GM21381 (cell line): ENCODE measurements at regions not wholly inside any gene's neighbourhood (a gene's known extent, or its start where the extent isn't known, plus 50 kb on each side); places are given as distances from the start of the nearest gene placed in this dataset.
"Not testable (repeated sequence)": the region's sequence is repeated elsewhere in the genome, so short reads cannot be mapped to it uniquely, and the experiment has no call there.

Experiments used
- ATAC-seq: cut with Tn5 transposase; IDR thresholded peaks from one replicate; pipeline ENCODE4 v1.9.1; 2021; ENCODE audit warnings: mild to moderate bottlenecking, moderate library complexity; ENCODE audit not compliant: unreplicated experiment

DNA sequence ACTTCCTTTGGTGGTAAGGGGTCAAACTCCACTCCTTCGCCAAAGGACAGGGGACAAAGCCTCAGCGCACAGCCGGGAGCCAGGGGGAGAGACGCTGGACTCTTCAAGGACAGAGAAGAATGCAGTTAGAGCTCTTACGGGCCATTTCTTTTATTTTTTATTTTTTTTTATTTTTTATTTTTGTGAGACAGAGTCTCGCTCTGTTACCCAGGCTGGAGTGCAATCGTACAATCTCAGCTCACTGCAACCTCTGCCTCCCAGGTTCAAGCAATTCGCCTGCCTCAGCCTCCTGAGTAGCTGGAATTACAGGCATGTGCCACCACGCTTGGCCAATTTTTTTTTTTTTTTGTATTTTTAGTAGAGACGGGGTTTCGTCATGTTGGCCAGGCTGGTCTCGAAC lies 93.2 kb upstream of the RPH3AL start, which contains the start of gene RFLNB:
TSS of gene RFLNB (minus strand) at position 101 of the 400 bp plus-strand sequence.
- ATAC-seq, result not testable (repeated sequence)

DNA sequence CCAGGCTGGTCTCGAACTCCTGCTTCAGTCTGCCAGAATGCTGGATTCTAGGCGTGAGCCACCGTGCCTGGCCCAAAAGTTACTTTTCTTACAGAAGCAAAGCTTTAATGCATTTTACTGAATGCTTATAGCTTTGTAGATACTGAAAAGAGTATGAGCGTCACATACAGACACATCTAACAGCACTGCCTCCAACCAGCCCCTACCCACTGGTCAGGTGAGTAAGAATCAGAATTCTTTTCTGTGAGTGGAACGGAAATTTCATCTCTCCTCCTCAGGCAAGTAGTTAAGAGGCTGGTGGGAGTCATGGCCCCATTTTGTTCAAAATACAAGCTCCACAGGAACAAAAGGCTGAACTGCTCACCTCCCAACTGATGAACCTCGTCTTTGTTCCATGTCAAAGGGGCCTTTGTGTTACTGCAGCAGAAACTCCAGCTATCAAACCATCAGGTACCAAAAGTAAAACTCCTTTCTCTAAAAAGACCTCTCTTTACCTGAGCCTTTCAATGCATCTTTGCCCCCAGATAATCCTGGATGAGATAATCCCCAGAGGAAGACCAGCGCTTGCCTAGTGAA lies 92.4 kb upstream of the RPH3AL start:
- ATAC-seq, result no peak

DNA sequence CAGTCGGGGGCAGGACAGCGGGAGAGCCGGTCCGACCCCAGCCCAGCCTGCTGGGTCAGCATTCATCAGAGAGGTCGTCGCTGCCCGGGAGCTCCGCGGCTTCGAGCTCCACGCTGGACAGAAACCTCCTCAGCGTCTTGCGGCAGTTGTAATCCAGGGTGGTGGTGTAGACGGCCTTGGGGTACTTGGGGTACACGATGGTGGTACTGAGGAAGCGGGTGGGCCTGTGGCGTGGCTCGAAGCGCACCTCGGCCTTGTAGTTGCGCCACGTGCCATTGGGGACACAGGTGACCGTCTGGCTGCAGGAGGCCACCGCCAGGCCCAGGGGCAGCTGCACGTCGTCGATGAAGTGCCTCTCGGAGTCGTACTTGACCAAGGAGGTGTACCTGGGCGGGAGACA lies 90.5 kb upstream of the RPH3AL start:
- ATAC-seq, result no peak

DNA sequence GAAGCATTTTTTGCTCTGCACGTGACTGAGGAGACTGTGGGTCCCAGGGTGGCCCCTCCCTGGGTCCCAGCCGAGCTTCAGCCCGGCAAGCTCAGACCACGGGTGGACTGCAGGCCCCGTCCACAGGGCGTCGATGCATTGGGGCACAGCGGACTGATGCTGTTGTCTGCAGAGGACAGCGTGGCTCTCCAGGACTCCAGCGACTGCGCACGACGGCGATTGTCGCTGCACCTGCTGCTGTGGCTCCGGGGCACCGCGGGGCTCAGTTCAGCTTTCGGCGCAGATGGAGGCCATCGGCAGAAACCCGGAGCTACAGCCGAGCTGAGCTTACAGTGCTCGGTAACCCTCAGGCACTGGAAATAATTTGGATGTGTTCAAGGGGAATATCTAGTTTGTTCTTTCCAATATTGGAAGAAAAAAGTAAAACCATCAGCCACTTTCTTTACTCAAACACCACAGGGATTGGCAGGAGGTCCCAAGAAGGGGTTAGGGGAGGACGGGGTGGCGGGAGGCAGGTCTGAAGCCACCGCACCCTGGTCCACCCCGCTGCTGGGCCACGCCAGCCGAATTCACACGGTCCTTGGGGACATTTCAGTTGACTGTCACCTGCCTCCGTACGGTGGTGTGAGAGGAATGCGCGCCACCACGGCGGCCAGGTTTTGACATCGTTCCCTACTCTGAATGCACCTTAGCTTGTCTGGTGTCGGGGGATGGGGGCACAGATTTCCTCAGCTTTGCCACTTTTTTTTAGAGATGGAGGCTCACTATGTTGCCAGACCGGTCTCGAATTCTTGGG lies 88.7 kb upstream of the RPH3AL start:
- no peak for ATAC-seq

DNA sequence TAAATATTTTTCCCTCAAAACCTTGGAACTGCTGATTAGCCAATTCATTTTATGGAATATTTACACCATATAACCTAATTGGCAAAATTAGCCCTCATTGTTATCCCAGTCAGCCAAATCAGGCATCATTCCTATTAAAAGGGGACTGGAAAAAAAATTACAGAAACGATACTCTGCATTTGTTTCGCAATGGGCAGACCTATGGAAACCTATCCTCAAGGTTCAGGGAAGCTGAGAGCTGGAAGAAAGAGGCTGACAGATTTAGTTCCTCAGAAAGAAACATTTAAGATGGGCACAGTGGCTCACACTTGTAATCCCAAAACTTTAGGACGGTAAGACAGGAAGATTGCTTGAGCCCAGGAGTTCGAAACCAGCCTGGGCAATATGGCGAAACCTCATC lies 85.6 kb upstream of the RPH3AL start:
- ATAC-seq, result no peak

DNA sequence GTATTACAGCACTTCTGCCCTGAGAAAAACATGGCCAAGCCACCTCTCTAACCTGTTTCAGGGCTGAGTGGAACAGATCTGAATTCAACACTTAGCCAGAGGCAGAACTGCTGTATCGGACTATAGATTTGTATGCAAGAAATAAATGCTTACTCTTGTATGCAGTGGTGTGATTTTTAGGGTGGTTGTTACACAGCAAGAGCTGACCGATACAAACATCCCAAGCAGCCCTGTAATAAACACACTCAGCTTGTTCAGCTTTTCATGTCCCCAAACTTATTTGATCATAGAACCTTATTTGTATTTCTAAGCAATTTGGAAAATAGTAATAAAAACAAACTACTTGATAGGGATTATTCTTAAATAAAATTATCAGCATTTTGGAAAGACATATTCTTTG lies 84.9 kb upstream of the RPH3AL start:
- ATAC-seq, result no peak

DNA sequence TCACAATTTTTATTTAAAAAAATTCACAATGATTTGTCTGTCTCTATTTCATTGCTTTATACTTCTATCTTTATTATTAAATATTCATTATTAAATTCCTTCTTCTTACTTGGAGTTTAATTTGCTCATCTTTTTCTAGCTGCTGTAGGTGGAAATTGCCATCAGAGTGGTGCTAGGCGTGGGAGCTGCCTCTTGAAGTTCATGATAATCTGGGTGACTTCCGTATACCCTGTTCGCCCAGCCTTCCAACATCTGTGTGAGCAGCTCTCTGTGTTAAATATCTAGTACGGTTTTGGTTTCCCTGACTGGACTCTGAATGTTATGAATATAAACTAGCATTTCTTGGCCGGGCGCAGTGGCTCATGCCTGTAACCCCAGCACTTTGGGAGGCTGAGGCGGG lies 84.0 kb upstream of the RPH3AL start:
- ATAC-seq, result no peak

DNA sequence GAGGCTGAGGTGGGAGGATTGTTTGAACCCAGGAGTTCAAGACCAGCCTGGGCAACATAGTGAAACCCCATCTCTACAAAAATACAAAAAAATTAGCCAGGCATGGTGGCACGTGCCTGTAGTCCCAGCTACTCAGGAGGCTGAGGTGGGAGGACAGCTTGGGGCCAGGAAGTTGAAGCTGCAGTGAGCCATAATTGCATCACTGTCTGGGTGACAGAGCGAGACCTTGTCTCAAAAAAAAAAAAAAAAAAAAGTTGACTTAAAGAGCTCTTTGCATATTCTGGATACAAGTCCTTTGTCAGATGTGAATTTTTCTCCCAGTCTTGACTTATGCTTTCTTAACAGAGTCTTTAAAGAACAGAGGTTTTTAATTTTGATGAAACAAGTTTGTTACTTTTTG lies 79.9 kb upstream of the RPH3AL start:
- ATAC-seq, result not testable (repeated sequence)

DNA sequence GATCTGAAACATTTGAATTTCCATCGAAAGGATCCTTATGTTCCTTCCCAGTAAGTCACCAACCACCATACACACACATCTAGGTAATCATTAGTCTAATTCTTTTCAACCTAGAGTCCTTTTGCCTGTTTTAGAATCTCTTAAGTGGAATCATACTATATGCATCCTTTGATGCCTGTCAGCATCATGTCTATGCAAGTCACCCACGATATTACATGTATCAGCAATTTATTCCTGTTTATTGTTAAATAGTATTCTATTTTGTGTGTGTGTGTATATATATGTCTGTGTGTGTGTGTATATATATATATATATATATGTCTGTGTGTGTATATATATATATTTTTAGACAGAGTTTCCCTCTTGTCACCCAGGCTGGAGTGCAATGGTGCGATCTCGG lies 78.9 kb upstream of the RPH3AL start:
- ATAC-seq, result no peak

DNA sequence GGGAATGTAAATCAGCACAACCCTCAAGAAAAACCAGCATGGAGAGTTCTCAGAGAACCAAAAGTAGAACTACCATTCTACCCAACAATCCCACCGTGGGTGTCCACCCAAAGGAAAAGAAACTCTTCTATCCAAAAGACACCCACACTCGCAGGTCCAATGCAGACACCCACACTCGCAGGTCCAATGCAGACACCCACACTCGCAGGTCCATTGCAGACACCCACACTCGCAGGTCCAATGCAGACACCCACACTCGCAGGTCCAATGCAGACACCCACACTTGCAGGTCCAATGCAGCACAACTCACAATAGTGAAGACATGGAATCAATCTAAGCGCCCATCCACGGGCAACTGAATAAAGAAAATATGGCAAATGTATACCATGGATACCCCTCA lies 77.0 kb upstream of the RPH3AL start:
- ATAC-seq, result no peak

DNA sequence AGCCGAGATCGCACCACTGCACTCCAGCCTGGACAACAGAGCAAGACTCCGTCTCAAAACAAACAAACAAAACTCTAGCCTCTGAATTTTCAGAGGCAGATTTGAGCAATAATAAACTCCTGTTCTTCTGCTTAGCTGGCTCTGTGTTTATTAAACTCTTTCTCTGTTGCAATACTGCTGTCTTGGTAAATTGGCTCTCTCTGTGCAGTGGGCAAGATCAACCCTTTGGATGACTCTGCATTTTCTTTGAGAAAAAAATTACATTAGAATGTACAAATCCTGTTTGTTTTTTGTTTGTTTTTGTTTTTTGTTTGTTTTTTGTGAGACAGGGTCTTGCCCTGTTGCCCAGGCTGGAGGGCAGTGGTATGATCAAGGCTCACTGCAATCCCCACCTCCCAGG lies 75.8 kb upstream of the RPH3AL start:
- no peak for ATAC-seq

DNA sequence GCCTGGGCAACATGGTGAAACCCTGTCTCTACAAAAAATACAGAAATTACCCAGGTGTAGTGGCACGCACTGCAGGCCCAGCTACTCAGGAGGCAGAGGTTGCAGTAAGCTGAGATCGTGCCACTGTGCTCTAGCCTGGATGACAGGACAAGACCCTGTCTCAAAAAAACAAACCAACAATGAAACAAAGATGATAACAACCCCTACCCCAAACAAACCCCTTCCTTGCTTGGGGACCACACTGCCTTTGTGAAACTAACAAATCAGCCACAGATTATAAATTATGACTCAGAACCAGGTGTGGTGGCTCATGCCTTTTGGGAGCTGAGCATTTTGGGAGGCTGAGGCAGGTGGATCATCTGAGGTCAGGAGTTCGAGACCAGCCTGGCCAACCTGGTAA lies 75.3 kb upstream of the RPH3AL start:
- ATAC-seq, result no peak

DNA sequence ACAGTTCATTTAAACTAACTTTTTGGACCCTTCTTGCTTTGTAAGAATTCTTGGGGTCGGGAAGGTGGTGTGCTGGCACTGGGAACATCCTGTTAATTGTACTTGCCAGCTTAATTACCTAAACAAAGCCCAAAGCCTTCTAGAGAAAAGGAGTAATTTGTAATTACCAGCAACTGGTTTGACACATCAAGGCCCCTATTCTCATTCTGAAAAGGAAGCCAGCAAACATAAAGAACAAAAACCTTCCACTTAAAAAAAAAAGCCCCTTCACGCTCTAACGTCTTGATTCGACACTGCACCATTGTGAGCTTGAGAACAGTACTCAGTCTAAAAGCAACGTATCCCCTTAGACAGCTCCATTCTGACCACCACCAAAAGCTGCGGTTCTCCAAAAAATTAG lies 74.7 kb upstream of the RPH3AL start:
- no peak for ATAC-seq

DNA sequence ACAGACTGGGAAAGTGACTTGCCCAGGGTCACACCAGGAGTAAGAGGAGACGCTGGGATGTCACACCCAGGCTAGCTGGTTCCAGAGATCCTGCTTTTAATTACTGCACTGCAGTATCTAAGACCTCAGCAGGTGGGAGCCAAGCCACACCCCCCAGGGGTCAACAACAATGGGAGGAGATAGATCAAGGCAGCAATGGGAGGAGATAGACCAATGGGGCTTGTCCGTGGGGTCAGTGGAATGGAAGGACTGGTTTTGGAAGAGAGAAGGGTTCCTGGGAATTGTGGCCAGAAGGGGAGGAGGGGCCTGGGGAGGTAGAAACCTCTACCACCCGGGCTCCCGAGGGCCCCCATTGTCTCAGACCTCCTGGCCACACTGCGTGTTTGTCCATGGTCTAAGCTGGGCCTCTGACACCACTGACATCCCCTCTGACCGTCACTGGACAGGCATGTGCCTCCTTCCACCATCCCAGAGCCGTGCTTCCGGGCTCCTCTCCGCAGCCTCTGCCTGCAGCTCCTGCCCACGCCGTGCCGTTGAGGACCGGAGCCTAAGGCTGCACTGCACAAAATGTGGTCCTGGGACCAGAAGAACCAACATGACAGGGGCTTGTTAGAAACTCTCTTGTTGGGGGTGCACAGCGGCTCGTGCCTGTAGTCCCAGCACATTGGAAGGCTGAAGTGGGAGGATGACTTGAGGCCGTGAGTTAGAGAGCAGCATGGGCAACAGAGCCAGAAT lies 69.8 kb upstream of the RPH3AL start:
- no peak for ATAC-seq

DNA sequence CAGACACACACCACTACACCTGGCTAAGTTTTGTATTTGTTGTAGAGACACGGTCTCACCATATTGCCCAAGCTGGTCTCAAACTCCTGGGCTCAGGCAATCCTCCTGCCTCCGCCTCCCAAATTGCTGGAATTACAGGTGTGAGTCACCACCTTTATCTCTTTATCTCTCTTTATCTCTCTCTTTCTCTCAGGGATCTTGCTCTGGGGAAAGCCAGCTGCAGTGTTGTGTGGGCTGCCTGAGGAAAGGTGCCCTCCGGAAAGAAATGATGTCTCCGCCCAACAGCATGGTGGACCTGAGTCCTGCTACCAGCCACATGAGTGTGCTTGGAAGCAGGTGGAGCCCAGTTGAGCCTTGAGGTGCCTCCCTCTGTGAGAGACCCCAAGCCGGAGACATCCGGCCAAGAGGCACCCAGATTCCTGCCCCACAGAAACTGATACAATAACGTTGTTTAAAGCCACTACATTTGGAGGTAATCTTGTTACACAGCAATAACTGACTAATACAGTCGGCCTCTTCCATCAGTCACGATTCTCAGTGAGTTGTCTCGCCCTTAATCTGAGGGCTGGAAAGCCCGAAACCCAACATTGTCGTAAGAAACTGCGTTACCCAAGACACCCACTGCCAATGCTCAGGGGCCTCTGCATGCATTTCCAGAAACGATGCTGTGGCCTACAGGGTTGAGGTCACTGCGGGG lies 68.0 kb upstream of the RPH3AL start:
- no peak for ATAC-seq

DNA sequence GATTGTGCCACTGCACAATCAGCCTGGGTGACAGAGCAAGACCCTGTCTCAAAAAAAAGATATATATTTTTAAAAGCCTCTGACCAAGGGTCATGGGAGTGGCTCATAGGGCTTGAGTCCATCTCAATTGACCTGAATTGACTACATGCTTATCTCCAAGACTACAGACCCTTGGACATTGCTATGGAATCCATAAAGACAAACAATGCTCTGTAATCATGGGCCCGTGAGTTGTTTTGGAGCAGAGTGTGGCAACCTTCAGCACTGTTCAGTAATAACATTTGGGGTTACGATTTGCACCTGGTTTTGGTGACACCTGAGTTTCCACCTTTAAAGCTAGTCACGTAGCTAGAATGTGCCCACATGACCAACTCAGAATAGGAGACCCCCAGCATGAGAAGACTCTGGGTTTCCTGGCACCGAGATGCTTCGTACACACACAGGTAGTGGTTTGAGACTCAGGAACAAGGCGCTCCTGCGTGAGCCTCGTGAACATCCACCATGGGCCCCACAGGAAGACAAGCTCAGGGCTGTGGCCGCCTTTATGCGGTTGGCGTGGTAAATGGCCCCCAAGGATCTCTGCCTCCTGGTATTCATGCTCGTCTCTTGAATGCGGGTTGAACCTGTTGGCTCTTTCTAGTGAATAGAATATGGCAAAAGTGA lies 66.6 kb upstream of the RPH3AL start:
- ATAC-seq, result no peak

DNA sequence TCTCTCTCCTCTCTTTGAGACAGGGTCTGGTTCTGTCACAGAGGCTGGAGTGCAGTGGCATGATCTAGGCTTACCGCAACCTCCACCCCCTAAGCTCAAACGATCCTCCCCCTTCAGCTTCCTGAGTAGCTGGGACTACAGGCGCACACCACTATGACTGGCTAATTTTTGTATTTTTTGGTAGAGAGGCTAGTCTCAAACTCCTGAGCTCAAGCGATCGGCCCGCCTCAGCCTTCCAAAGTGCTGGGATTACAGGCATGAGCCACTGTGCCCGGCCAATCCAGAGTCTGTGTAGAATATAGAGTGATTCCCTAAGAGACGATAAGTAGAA lies 65.8 kb upstream of the RPH3AL start:
- no peak for ATAC-seq

DNA sequence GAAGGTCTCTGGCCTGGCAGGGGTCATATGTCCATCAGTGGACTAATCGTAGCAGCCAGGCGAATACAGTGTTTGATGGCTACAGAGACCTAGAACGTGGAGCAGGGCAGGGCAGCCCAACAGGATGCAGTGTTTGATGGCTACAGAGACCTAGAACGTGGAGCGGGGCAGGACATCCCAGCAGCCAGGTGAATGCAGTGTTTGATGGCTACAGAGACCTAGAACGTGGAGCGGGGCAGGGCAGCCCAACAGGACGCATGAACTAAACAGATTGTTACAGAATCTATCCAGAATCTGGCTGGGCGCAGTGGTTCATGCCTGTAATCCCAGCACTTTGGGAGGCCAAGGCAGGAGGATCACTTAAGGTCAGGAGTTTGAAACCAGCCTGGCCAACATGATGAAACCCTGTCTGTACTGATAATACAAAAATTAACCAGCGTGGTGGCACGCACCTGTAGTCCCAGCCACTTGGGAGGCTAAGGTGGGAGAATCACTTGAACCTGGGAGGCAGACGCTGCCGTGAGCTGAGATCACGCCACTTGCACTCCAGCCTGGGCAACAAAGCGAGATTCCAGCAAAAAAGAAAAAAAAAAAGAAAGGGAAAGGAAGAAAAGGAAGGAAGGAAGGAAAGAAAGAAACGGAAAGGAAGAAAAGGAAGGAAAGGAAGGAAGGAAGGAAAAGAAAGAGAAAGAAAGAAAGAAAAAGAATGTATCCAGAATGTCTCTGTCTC lies 65.2 kb upstream of the RPH3AL start:
- ATAC-seq, result no peak

DNA sequence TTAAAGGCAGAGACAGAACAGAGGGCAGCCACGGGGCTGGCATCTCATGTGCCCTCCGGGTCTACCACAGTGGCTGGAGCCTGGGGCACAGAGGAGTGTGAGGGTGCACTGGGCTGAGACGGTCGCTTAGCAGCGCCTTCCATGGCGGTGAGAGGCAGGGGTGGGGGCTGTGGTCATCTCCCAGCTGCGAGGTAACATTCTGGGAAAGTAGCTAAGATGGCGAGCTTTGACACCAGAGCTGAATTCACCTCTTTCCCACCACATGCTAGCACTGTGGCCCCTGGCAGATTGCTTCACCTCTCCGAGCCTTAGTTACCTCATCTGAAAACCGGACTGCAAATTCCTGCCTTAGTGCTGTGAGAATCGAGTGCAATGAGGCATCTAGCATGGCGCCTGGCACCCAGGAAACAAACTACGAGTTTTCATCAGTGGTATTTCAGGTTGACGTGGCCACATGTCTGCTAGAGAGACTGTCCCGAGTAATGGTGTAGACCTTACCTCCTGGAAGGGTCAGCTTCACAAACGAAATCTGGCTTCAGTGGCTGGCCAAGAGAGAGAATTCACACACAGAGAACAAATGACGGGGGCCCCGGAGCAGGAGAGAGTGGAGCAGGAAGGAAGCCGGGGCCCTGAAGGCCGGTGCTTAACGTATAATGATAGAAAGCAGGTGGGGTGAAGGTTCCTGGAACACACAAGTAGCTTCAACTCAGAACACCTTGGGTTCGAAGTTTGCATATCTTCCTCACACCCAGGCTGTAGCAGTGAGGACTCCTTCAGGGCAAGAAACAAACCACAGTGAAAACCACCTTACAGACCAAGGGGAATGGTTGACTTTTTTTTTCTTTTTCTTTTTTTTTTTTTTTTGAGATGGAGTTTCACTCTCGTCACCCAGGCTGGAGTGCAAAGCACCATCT lies 63.9 kb upstream of the RPH3AL start:
- peak; percentile 75 for ATAC-seq
